SKM-1 (cell line): ENCODE measurements at regions not wholly inside any gene's neighbourhood (a gene's known extent, or its start where the extent isn't known, plus 50 kb on each side); places are given as distances from the start of the nearest gene placed in this dataset.
"Not testable (repeated sequence)": the region's sequence is repeated elsewhere in the genome, so short reads cannot be mapped to it uniquely, and the experiment has no call there.

Source experiments
- DNase-seq: peaks from one replicate; lab custom pipeline; 2025; ENCODE audit not compliant: unreplicated experiment; lab: John Stamatoyannopoulos, UW

- no peak for DNase-seq
Measured at GRCh38 chr12:38477340-38478090, 160.9 kb downstream of the ALG10B start.

GRCh38 chr12:38480594-38480993 is 164.0 kb downstream of the ALG10B start:
- DNase-seq: no peak

DNA sequence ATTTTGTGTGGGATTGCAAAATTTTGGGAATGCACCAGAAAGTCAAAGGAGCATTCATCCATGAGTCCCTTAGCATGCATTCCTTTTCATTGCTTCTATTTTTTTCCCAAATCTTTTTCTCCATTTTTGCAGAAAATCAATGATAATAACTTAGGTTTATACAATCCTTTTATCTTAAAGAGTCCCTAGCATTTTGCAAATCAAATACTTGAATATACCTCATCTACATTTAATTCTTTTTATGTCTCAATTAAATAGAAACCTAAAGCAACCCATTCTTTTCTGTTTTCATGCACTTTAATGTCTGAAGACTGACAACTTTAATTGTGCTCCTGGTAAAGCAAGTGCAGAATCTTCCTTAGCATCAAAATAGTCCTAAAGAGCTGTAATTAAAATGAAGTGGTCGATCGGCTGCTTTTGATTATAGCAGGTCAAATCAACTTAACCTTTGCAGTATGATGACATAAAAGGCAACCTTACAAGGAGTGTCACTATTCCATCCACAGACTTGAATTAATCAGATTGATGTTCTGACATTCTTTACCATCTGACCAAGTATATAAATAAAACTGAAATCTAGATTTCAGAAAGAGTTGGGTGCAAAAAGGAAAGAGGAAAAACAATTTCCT is 168.4 kb downstream of the ALG10B start:
- DNase-seq: no peak

DNA sequence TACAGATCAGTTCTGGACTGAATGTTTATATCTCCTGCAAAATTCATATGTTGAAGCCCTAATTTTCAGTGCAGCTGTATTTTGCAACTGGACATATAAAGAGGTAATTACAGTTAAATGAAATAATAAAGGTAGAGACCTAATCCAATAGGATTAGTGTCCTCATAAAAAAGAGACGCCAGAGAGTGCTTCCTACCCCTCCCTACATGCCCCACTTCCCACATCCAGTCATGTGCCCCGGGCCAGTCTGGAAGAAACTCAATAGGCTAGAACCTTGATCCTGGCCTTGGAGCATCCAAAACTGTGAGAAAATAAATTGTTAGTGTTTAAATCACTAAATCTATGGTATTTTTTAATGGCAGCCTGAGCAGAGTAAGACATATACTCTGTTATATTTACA is 172.3 kb downstream of the ALG10B start:
- DNase-seq: no peak

- DNase-seq: no peak
Measured at GRCh38 chr12:38490073-38490472, 173.5 kb downstream of the ALG10B start.

DNA sequence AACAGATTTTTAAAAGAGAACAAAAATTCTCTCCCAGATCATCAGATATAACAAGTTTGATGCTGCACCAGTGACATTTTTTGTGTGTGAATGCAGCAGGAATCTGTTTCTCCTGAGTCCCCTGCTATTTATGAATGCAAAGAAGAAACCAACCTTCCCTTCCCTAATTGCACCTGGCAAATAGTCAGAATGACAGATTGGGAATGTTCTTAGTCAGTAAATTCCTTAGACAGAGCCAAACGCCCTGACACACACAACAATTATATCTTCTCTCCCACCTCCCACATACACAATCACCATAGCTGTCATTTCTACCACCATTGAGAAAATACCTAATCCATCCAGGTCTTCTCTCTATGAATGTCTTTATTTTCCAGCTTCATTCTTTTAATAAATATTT is 174.4 kb downstream of the ALG10B start:
- no peak for DNase-seq

DNA sequence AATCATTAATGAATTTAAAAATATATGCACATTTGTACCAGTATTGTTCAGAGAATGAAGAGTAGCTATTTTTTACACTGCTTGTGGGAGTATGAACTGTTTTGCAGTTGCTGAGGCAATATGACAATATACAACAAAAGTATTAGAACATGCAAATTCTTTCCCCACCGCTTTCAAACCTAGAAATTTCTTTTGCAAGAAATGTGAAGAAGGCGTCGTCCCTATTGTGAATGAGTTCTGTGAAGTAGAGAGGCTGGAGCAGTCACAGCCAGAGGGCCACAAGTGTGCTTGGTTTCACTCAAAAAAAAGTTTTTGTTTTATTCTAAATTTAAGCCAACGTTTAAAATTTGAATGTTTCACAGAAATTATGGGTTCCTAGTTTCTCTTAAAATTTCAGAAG is 184.9 kb downstream of the ALG10B start:
- no peak for DNase-seq

DNA sequence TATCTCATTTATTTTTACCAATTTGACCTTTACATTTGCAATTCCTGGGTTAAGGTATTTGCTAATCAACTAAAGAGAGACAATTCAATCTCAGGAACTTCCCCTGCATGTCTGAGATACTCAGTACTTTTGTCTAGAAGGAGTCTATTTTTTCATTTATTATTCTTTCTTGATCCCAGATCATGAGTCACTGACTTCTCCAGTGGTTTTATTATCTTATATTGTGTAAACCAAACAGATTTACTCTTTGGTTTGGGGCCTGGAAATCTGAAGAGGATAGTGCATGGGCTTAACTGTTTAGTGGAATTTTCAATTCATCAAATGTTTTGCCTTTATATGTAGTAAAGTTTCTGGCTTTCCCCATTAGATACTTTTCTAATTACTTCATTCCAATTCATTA is 185.4 kb downstream of the ALG10B start:
- no peak for DNase-seq

- DNase-seq: no peak
Measured at GRCh38 chr12:38502415-38502814, 185.8 kb downstream of the ALG10B start.

DNA sequence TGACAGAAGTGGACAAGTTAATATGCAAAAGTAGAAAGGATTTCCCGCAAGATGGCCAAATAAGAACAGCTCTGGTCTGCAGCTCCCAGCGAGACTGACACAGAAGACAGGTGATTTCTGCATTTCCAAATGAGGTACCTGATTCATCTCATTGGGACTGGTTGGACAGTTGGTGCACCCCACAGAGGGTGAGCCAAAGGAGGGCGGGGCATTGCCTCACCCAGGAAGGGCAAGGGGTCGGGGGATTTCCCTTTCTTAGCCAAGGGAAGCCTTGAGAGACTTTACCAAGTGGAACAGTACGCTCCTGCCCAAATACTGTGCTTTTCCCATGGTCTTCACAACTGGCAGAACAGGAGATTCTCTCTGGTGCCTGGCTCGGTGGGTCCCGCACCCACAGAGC is 191.3 kb downstream of the ALG10B start:
- DNase-seq: no peak

- DNase-seq: no peak
Measured at GRCh38 chr12:38508246-38508645, 191.7 kb downstream of the ALG10B start.

DNA sequence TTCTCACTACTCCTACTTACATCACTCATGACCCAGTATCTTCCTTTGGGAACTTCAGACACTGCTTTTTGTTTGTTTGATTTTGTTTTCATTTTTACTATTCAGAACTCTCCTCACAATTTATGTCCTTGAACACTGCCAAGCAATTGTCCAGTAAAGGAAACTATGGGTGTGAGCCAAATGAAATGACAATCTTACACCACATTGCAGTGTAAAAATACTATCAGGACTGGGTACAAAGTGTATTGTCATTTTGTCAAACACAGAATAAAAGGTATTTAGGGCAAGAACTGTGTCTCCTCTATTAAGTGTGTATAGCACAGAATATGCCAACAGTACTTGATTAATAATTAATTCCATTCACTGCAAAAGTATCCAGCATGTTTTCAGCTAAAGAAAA is 199.3 kb downstream of the ALG10B start:
- DNase-seq: no peak

DNA sequence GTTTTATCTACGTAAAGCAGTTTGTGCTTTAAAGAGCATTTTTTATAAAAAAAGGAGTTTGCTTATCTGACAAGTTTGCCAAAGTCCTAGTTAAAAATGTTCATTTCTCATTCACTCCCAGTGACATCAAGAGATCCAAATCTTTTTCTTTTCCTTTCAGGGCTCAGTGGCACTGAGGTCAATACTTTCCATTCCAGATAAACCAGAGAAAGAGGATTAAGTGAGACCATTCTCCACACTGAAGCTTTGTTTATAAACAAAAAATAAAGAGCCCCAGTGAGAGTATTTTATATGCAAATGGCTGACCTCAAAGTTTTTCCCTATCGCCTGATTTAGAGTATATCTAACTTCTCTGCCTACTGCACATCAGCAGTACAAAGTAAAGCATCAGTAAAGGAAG is 199.8 kb downstream of the ALG10B start:
- DNase-seq: no peak

- DNase-seq: no peak
Measured at GRCh38 chr12:38523920-38524319, 207.3 kb downstream of the ALG10B start.

DNA sequence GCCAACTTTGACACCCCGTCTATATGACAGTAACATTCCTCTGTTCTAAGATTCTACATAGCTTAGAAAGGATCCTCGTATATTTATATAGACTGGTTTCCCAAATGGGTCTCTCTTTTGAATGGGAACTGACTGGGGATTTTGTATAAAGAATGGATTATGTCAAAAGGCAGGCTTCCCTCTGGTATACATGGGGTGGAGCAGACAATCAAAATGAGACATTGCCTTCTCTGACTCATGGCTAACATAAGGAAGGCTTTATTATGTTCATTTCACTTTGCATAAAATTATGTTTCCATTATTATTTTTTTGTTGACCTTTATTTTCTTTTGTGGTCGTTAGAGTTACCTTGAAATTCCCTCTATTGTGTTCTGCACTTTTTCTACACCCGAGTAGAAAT is 211.1 kb downstream of the ALG10B start:
- no peak for DNase-seq

DNA sequence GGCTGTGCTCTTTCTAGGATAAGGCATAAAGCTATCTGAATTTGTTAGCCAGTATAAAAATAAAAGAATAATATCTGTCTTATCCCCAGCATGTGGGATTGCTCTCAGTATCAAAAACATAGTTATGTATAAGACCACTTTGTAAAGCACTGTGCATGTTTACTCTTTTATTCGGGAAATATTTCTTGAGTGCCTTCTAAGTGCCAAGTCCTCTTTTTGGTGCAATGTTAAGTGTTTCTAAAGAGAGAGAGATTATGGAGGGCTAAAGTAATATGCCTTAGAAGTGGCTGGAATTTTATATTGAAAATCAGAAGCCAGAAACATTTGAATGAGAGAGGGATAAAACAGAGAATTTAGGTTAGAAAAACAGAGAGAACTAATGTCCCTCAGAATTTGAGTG is 212.0 kb downstream of the ALG10B start:
- no peak for DNase-seq

- not testable (repeated sequence) for DNase-seq
Measured at GRCh38 chr12:38529281-38529680, 212.7 kb downstream of the ALG10B start.

DNA sequence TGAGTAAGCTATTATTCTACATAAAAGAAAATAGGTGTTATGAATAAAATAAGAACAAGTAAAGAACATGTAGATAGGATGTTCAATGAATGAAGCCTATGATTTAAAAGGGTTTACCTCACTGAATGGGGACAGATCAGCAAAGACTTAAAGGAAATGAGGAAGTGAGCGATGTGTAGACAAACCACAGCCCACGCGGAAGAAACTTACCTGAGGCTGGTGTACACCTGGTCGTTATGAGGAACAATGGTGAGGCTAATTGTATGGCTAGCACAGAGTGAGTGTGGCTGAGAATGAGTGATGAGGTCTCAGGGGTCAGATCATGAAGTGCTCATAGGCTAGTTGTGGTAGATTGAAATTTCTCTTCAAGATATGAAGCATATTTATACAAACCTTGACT is 221.7 kb downstream of the ALG10B start:
- no peak for DNase-seq

- no peak for DNase-seq
Measured at GRCh38 chr12:38540156-38540555, 223.6 kb downstream of the ALG10B start.

GRCh38 chr12:38541849-38542248 is 225.3 kb downstream of the ALG10B start:
- DNase-seq: no peak

DNA sequence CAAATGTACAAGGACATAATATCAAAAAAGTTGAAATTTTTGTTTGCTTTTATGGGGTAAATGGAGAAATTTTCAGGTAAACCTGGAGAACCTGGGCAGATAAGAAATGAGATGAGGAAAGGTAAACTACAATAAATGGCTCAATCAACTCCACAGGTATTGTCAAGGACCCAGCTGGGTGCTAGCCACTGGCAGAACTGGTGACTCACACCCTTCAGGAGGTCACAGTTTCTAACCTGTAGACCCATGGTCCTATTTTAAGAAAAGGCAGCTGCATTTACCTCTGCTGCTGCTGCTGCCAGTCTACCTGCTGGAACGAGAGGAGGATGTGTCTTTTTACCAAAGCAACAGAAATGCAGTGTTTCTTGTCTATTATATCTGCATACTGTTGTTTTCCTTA is 226.6 kb downstream of the ALG10B start:
- DNase-seq: no peak

GRCh38 chr12:38544330-38545066 is 227.9 kb downstream of the ALG10B start:
- DNase-seq: no peak
